ENCODE measurements at regions not wholly inside any gene's neighbourhood (a gene's known extent, or its start where the extent isn't known, plus 50 kb on each side); places are given as distances from the start of the nearest gene placed in this dataset.
A peak's percentile ranks its signal among the peaks of the same experiment; 100 is the strongest.

DNA sequence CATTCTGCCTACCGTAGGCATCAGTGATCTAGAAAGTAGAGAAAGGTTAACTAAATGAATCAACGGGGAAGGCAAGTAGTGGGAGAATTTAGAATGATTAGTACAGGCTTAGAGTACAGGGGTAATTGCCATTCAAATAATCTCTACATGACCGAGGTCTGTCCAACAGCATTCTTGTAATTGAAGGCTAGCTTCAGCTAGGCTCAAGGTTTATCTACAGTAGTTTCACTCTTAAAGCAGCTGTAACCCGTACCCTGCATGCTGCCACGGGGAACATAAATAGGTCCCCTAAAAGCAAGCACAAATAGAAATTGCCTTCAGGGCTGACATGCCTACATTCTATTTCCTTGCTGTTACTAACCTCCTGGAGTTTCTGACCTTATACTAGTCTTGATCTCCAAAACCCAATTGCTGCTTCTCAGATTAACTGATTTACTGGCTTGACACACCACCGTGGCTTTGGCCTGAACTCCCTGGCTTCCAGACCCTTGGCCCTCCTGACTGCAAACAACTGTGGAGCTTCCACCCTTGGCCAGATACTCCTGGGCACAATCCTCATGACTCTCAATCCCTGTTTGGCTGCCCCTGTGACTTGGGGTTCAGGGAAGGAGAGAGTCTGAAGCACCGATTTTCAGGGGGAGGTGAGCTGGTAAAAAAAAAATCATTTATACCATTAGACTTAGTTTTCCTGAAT, 242.1 kb upstream of the FOXN3 start:
- Histone ChIP-seq H3K79me2 (ENCODE audit: insufficient read depth) (no peaks in the 10 kb centered on the region), H3K4me2 (no peak overlapping the region), H2AFZ (ENCODE audit: low read depth) (no peak overlapping the region), H3K4me1 (ENCODE audit: control insufficient read depth in 1 of 2, insufficient read depth in 2 of 2, low read depth in 1 of 2, low read length in 1 of 2) (peaks cover 0 to 12% of the 10 kb centered on the region in 2 experiments; a peak in 2 of 4 replicates), H3K9me3 (no peaks in the 10 kb centered on the region), H3K36me3 (replicated peaks in 1 of 2; ENCODE audit: control insufficient read depth in 1 of 2, insufficient read depth in 2 of 2, low read length in 1 of 2) (no peaks in the 10 kb centered on the region), H3F3A (replicated peaks; ENCODE audit: insufficient read depth) (no peaks in the 10 kb centered on the region), H3K27ac (ENCODE audit: low read depth in 2 of 2, low read length in 1 of 2) (peak overlapping the region in 1 of 2 experiments; percentile 92; a peak in 2 of 4 replicates), H3K4me3 (ENCODE audit: low read depth in 2 of 2, low read length in 1 of 2) (no peak overlapping the region), H4K20me1 (ENCODE audit: insufficient read depth) (no peaks in the 10 kb centered on the region), H3K9me2 (no peaks in the 10 kb centered on the region), H3K27me3 (ENCODE audit: insufficient read depth) (no peaks in the 10 kb centered on the region), H3K9ac (no peak overlapping the region)
- TF ChIP-seq FOXJ3 (CRISPR knock-in tag; IDR thresholded peaks at IDR 0.05) (no peak), CHD2 (IDR thresholded peaks at IDR 0.05; ENCODE audit: low read length, partially characterized antibody) (no peak), TCF12 (IDR thresholded peaks at IDR 0.05) (no peak)
- no peak for DNase-seq
- WGBS (ENCODE audit: low lambda C conversion rate): 83% methylated on average over 7 of the region's 7 CpGs
- ChIA-PET POLR2A (no interaction called here), CTCF (interaction anchor here (1.0 to 1.2 kb wide), 2 partner anchors 11 to 619 kb away, joined by 3 read pairs; no protein-coding TSS in a partner anchor)

DNA sequence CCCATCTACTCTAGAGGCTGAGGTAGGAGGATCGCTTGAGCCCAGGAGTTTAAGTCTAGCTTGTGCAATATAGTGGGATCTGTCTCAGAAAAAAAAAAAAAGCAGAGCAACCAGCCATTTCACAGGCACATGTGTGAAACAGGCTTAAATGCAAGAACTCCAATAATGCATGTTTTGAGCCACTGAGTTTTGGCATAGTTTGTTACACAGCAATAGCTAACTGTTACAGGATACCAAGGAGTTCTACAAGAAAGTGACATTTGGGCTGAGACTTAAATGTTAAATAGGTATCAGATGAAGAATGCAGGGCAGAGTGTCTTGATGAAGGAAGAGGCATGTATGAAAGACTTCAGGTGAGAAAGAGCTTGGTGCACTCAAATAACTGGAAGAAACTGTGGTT, 240.0 kb upstream of the FOXN3 start:
- H3K4me1 ChIP-seq (ENCODE audit: control insufficient read depth in 1 of 2, insufficient read depth in 2 of 2, low read depth in 1 of 2, low read length in 1 of 2): peaks cover 0 to 12% of the 10 kb centered on the region in 2 experiments; a peak in 2 of 4 replicates
- H3F3A ChIP-seq (replicated peaks; ENCODE audit: insufficient read depth): no peaks in the 10 kb centered on the region
- no peaks in the 10 kb centered on the region for H3K79me2 ChIP-seq (ENCODE audit: insufficient read depth)
- no peaks in the 10 kb centered on the region for H3K36me3 ChIP-seq (replicated peaks in 1 of 2; ENCODE audit: control insufficient read depth in 1 of 2, insufficient read depth in 2 of 2, low read length in 1 of 2)
- H3K9ac ChIP-seq: no peak overlapping the region
- no peaks in the 10 kb centered on the region for H3K9me3 ChIP-seq
- no peaks in the 10 kb centered on the region for H3K9me2 ChIP-seq
- H3K4me3 ChIP-seq (ENCODE audit: low read depth in 2 of 2, low read length in 1 of 2): no peak overlapping the region
- ChIA-PET POLR2A (no interaction called here), CTCF (no interaction called here)
- no peaks in the 10 kb centered on the region for H3K27me3 ChIP-seq (ENCODE audit: insufficient read depth)
- no peak for DNase-seq
- TF ChIP-seq JUND (IDR thresholded peaks at IDR 0.05) (no peak), POLR2AphosphoS5 (IDR thresholded peaks at IDR 0.05; ENCODE audit: low read depth, low read length) (no peak), GATA2 (CRISPR knock-in tag; IDR thresholded peaks at IDR 0.05) (no peak), FOXJ3 (CRISPR knock-in tag; IDR thresholded peaks at IDR 0.05) (no peak), EZH2phosphoT487 (IDR thresholded peaks at IDR 0.05; ENCODE audit: borderline replicate concordance, low read depth) (no peak), TAF1 (IDR thresholded peaks at IDR 0.05; ENCODE audit: borderline replicate concordance, low read depth, low read length) (no peak), RXRA (IDR thresholded peaks at IDR 0.05; ENCODE audit: borderline replicate concordance, low read depth) (no peak), NFIC (IDR thresholded peaks at IDR 0.05; ENCODE audit: borderline replicate concordance) (no peak), TCF12 (IDR thresholded peaks at IDR 0.05) (no peak), GABPA (IDR thresholded peaks at IDR 0.05; ENCODE audit: low read depth) (no peak), CHD2 (IDR thresholded peaks at IDR 0.05; ENCODE audit: low read length, partially characterized antibody) (no peak), MXI1 (IDR thresholded peaks at IDR 0.05; ENCODE audit: low read depth, low read length) (no peak)
- TF ChIP-seq, protein P1, sequence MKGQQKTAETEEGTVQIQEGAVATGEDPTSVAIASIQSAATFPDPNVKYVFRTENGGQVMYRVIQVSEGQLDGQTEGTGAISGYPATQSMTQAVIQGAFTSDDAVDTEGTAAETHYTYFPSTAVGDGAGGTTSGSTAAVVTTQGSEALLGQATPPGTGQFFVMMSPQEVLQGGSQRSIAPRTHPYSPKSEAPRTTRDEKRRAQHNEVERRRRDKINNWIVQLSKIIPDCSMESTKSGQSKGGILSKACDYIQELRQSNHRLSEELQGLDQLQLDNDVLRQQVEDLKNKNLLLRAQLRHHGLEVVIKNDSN (IDR thresholded peaks at IDR 0.05; ENCODE audit: borderline replicate concordance, low read depth): no peak
- TF ChIP-seq, protein P2, sequence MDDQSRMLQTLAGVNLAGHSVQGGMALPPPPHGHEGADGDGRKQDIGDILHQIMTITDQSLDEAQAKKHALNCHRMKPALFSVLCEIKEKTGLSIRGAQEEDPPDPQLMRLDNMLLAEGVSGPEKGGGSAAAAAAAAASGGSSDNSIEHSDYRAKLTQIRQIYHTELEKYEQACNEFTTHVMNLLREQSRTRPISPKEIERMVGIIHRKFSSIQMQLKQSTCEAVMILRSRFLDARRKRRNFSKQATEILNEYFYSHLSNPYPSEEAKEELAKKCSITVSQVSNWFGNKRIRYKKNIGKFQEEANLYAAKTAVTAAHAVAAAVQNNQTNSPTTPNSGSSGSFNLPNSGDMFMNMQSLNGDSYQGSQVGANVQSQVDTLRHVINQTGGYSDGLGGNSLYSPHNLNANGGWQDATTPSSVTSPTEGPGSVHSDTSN (IDR thresholded peaks at IDR 0.05): no peak
- H2AFZ ChIP-seq (ENCODE audit: low read depth): no peak overlapping the region
- WGBS (ENCODE audit: low lambda C conversion rate): 87% methylated on average over 1 of the region's 1 CpG
- H3K4me2 ChIP-seq: no peak overlapping the region
- H4K20me1 ChIP-seq (ENCODE audit: insufficient read depth): no peaks in the 10 kb centered on the region
- H3K27ac ChIP-seq (ENCODE audit: low read depth in 2 of 2, low read length in 1 of 2): no peak overlapping the region
